ENCODE measurements at regions not wholly inside any gene's neighbourhood (a gene's known extent, or its start where the extent isn't known, plus 50 kb on each side); places are given as distances from the start of the nearest gene placed in this dataset.

DNA sequence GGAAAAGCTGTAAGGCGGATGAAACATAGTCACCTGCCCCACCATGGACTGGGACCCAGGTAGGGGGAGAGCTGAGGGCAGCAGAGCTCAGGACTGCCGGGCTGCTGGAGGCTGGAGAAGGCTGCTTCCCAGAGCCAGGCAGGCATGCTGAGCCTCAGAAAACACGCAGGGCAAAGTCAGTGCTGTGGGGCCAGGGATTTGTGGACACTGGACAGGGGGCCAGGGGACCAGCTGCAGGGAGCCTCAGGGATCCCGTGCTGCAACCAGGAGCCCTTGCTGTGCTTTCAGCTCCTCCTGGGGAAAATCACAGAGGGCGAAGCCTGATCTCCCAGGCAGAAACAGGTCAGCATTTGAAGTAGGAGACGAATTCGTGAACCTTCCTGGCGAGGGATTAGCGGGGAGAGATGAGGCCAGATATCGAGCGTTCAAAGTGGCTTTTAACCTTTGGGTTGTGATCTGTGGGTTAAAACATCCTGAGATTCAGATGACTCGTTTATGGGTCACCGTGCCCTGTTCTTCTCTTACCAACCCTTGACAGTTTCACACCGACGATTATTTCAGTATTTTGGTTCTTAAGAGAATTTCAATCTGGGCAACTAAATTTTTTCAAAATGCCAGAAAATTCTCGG is 85.6 kb upstream of the SHH start:
- Histone ChIP-seq H3K4me2 (ENCODE audit: low read depth, low read length) (no peak overlapping the region), H3K36me3 (replicated peaks in 1 of 2; ENCODE audit: control insufficient read depth in 1 of 2, insufficient read depth in 2 of 2, low read length in 2 of 2) (no peaks in the 10 kb centered on the region), H3K9ac (ENCODE audit: insufficient read depth, low read depth, low read length) (no peak overlapping the region), H4K20me1 (ENCODE audit: insufficient read depth, low read length) (no peaks in the 10 kb centered on the region), H3K27ac (ENCODE audit: extremely low read length, insufficient read depth, low read length) (no peak overlapping the region), H3K4me3 (replicated peaks in 1 of 3; ENCODE audit: insufficient read depth in 1 of 3, low read depth in 2 of 3, low read length in 3 of 3) (no peak overlapping the region), H3K9me3 (ENCODE audit: low read length) (peaks cover 12% of the 10 kb centered on the region), H3K79me2 (ENCODE audit: insufficient read depth, low read length) (no peaks in the 10 kb centered on the region), H3K27me3 (ENCODE audit: control insufficient read depth in 1 of 2, insufficient read depth in 2 of 2, low read length in 2 of 2) (peaks cover 2 to 58% of the 10 kb centered on the region in 2 experiments; a peak in 4 of 5 replicates), H3K4me1 (ENCODE audit: insufficient read depth, low read length) (no peaks in the 10 kb centered on the region), H2AFZ (ENCODE audit: low read length) (no peak overlapping the region)
- FAIRE-seq: no peak
- ChIA-PET POLR2A (no interaction called here), CTCF (ENCODE audit: low intra/inter-chr PET ratio, low total read pairs) (no interaction called here)
- DNase-seq (ENCODE audit: low spot score): no peak
- no peak for TF ChIP-seq MAFF (IDR thresholded peaks at IDR 0.05; ENCODE audit: low read depth, low read length)
- no peak for TF ChIP-seq ZNF660 (CRISPR knock-in tag; IDR thresholded peaks at IDR 0.05; ENCODE audit: borderline replicate concordance, low read depth)
- no peak for TF ChIP-seq ZNF282 (IDR thresholded peaks at IDR 0.05; ENCODE audit: partially characterized antibody)
- TF ChIP-seq, protein P1, sequence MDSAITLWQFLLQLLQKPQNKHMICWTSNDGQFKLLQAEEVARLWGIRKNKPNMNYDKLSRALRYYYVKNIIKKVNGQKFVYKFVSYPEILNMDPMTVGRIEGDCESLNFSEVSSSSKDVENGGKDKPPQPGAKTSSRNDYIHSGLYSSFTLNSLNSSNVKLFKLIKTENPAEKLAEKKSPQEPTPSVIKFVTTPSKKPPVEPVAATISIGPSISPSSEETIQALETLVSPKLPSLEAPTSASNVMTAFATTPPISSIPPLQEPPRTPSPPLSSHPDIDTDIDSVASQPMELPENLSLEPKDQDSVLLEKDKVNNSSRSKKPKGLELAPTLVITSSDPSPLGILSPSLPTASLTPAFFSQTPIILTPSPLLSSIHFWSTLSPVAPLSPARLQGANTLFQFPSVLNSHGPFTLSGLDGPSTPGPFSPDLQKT (CRISPR knock-in tag; IDR thresholded peaks at IDR 0.05; ENCODE audit: borderline replicate concordance): no peak
- TF ChIP-seq ZNF614 (CRISPR knock-in tag; IDR thresholded peaks at IDR 0.05; ENCODE audit: borderline replicate concordance): no peak
- no peak for TF ChIP-seq HDAC2 (CRISPR knock-in tag; IDR thresholded peaks at IDR 0.05)
- TF ChIP-seq ZNF556 (CRISPR knock-in tag; IDR thresholded peaks at IDR 0.05; ENCODE audit: borderline replicate concordance): no peak
- no peak for TF ChIP-seq BORCS8-MEF2B (CRISPR knock-in tag; IDR thresholded peaks at IDR 0.05)
- TF ChIP-seq BRD4 (CRISPR knock-in tag; IDR thresholded peaks at IDR 0.05): no peak
- no peak for TF ChIP-seq ZNF235 (CRISPR knock-in tag; IDR thresholded peaks at IDR 0.05; ENCODE audit: borderline replicate concordance)
- no peak for TF ChIP-seq ZSCAN29 (CRISPR knock-in tag; conservative IDR thresholded peaks at IDR 0.05)
- TF ChIP-seq ZSCAN12 (CRISPR knock-in tag; IDR thresholded peaks at IDR 0.05): no peak
- TF ChIP-seq DNMT3B (CRISPR knock-in tag; conservative IDR thresholded peaks at IDR 0.05): no peak
- no peak for TF ChIP-seq HNRNPLL (IDR thresholded peaks at IDR 0.05; ENCODE audit: low read depth, low read length, poor library complexity, severe bottlenecking)
- no peak for ATAC-seq
- BruUV-seq (replicated peaks): no TSS peak
- intact Hi-C loops (cut with micrococcal nuclease; ENCODE audit: unreplicated experiment) (no loop called here), in situ Hi-C loops (cut with HindIII; ENCODE audit: extremely low pct_ligation_motif_present, low pct_unique_long_range_greater_than_20kb) (no loop called here)
- 16% methylated on average over 6 of the region's 16 CpGs for WGBS (ENCODE audit: low lambda C conversion rate)

Data from HepG2 (cell line).